Right lobe of liver (tissue), 4 donors: ENCODE measurements at regions not wholly inside any gene's neighbourhood (a gene's known extent, or its start where the extent isn't known, plus 50 kb on each side); places are given as distances from the start of the nearest gene placed in this dataset.

ENCODE experiments used
- CTCF ChIP-seq, 4 donors: fragments of 200-600 bp in 3 of 4; fragments of 450-650 bp in 1 of 4; IDR thresholded peaks; one replicate each; pipeline versions ENCODE4 v1.5.1 to v1.8.0; 2016 to 2022; ENCODE audit warnings: antibody characterized with exemption in 4 of 4, mild to moderate bottlenecking in 2 of 4
- POLR2A ChIP-seq: fragments of 450-650 bp; IDR thresholded peaks from one replicate; pipeline ENCODE4 v1.6.1; 2017; ENCODE audit warnings: antibody characterized with exemption, mild to moderate bottlenecking
- donor health status: DM: no; HTN: no; CAD: no.
- donor health status: DM: no; HTN: no; CAD: no.
- donor health status: DM: no; HTN: yes; CAD: no.

DNA sequence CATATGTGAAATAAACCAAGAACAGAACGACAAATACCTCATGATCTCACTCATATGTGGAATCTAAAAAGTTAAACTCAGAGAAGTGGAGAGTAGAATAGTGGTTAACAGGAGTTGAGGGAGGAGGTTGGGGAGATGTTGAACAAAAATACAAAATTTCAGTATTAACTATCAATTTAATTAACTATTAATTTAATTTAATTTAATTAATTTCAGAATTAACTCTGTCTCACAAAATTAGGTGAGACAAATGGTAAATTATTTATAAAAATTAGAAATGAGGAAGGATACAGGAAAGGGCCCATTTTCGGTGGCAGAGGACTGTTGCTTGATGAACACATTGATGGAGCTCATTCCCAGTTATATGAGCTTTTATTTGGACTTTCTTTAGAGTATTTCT, 166.0 kb upstream of the FAM83B start:
- no peak for TF ChIP-seq CTCF (IDR thresholded peaks at IDR 0.05)
- TF ChIP-seq POLR2A: no peak
